K562 (cell line): ENCODE measurements at regions not wholly inside any gene's neighbourhood (a gene's known extent, or its start where the extent isn't known, plus 50 kb on each side); places are given as distances from the start of the nearest gene placed in this dataset.

Source experiments
- ATAC-seq: fragments of 200-7000 bp; cut with Tn5 transposase; 3 replicates; pipeline ENCODE4 v1.9.1; 2020; ENCODE audit warnings: moderate library complexity
- BruUV-seq: library from RNA; stranded (reverse); fragments of 400-500 nt; replicated peaks from 2 replicates; lab custom pipeline; 2021; lab: Mats Ljungman, UMichigan
- CTCF ChIA-PET: fragments of 300-600 bp; formaldehyde crosslinking; extraction: SDS; loops from one replicate; lab custom pipeline; 2021; ENCODE audit warnings: low intra/inter-chr PET ratio; lab: Yijun Ruan, JAX
- POLR2A ChIA-PET: fragments of 300-600, 350-650 bp; sonication (Branson Sonifier 250); formaldehyde crosslinking; extraction: SDS; loops from one replicate; lab custom pipeline; 2021; ENCODE audit warnings: antibody characterized with exemption, inconsistent platforms; lab: Yijun Ruan, JAX
- DNase-seq, 4 experiments: peaks; one replicate each; pipeline versions ENCODE4 v3.0.0 to v3.0.0-alpha.2; 2011 to 2018; ENCODE audit warnings: low spot score in 3 of 4, mixed read lengths in 3 of 4; ENCODE audit errors: extremely low read depth in 1 of 4
- FAIRE-seq: peaks from 2 replicates; lab custom pipeline; 2011; peaks lifted over from hg19 to GRCh38; lab: Jason Lieb, UNC
- H2AFZ ChIP-seq: 2 replicates; pipeline ENCODE4 v1.6.0; 2011; ENCODE audit warnings: low read depth, low read length, control low read depth, inconsistent platforms
- H3K27ac ChIP-seq: fragments of 200-600 bp; 3 replicates; pipeline ENCODE4 v1.8.0; 2011; ENCODE audit warnings: low read depth, mild to moderate bottlenecking, control low read depth, inconsistent platforms, low read length, moderate library complexity, mixed read lengths; ENCODE audit errors: extremely low read depth
- H3K27me3 ChIP-seq, 2 experiments: fragments of 300-600 bp in 1 of 2; 2 replicates in 1 of 2; 3 replicates in 1 of 2; pipeline versions ENCODE4 v1.6.0 to v1.8.0; 2011; ENCODE audit warnings: inconsistent platforms in 2 of 2, low read length in 2 of 2, mild to moderate bottlenecking in 1 of 2, mixed read lengths in 1 of 2, moderate library complexity in 1 of 2; ENCODE audit not compliant: control insufficient read depth in 2 of 2, insufficient read depth in 2 of 2
- H3K36me3 ChIP-seq: fragments of 300-600 bp; 3 replicates; pipeline ENCODE4 v1.8.0; 2011; ENCODE audit warnings: mild to moderate bottlenecking, low read length, inconsistent platforms; ENCODE audit not compliant: control insufficient read depth, insufficient read depth
- H3K4me1 ChIP-seq, 2 experiments: fragments of 200-600 bp in 1 of 2; replicated peaks in 1 of 2; 2 replicates in 1 of 2; 3 replicates in 1 of 2; pipeline versions ENCODE4 v1.5.1 to v1.8.0; 2011; ENCODE audit warnings: inconsistent platforms in 2 of 2, low read length in 2 of 2, mild to moderate bottlenecking in 1 of 2, mixed read lengths in 1 of 2, moderate library complexity in 1 of 2; ENCODE audit not compliant: control insufficient read depth in 2 of 2, insufficient read depth in 2 of 2
- H3K4me2 ChIP-seq: 2 replicates; pipeline ENCODE4 v1.6.1; 2011; ENCODE audit warnings: low read length, control low read depth, inconsistent platforms, mixed read lengths; ENCODE audit not compliant: insufficient read depth
- H3K4me3 ChIP-seq: fragments of 200-600 bp; sonication (generic), shearing (Covaris generic); 2 replicates; pipeline ENCODE4 v1.5.1; 2016; ENCODE audit warnings: control low read depth, inconsistent platforms
- H3K79me2 ChIP-seq: fragments of 200-600 bp; 3 replicates; pipeline ENCODE4 v1.8.0; 2011; ENCODE audit warnings: low read length, inconsistent platforms; ENCODE audit not compliant: control insufficient read depth, insufficient read depth
- H3K9ac ChIP-seq, 2 experiments: 2 replicates each; pipeline versions ENCODE4 v1.6.0 to v1.6.1; 2011; ENCODE audit warnings: low read depth in 2 of 2, low read length in 2 of 2, control low read depth in 1 of 2, inconsistent platforms in 1 of 2, mild to moderate bottlenecking in 1 of 2, mixed read lengths in 1 of 2; ENCODE audit not compliant: insufficient read depth in 1 of 2
- H3K9me1 ChIP-seq: one replicate; pipeline ENCODE4 v1.6.0; 2011; ENCODE audit warnings: inconsistent platforms, mild to moderate bottlenecking, low read length, moderate library complexity; ENCODE audit not compliant: control insufficient read depth, insufficient read depth
- H3K9me3 ChIP-seq: replicated peaks from 2 replicates; pipeline ENCODE4 v1.5.1; 2011; ENCODE audit warnings: low read depth, low read length, inconsistent platforms; ENCODE audit not compliant: control insufficient read depth, insufficient read depth
- H4K20me1 ChIP-seq: replicated peaks from 2 replicates; pipeline ENCODE4 v1.6.1; 2011; ENCODE audit warnings: low read length, inconsistent platforms, mixed read lengths; ENCODE audit not compliant: control insufficient read depth, insufficient read depth
- ATF7 ChIP-seq: fragments of 450-650 bp; IDR thresholded peaks from 2 replicates; pipeline ENCODE4 v1.7.1; 2014; ENCODE audit warnings: mild to moderate bottlenecking, moderate library complexity
- BRCA1 ChIP-seq, 2 experiments: fragments of 450-650 bp in 1 of 2; sonication (generic) in 1 of 2; formaldehyde crosslinking in 1 of 2; IDR thresholded peaks; 2 replicates each; pipeline versions ENCODE4 v1.5.0 to v1.6.1; 2017 to 2020; ENCODE audit warnings: mild to moderate bottlenecking in 1 of 2, missing genetic modification reagents in 1 of 2
- HDGF ChIP-seq: fragments of 450-650 bp; IDR thresholded peaks from 2 replicates; pipeline ENCODE4 v1.6.1; 2016
- KHSRP ChIP-seq: fragments of 450-650 bp; IDR thresholded peaks from 2 replicates; pipeline ENCODE4 v1.6.1; 2017
- L3MBTL2 ChIP-seq: fragments of 450-650 bp; IDR thresholded peaks from 2 replicates; pipeline ENCODE4 v1.6.1; 2016; ENCODE audit warnings: mild to moderate bottlenecking, moderate library complexity
- NFE2L1 ChIP-seq: fragments of 450-650 bp; IDR thresholded peaks from 2 replicates; pipeline ENCODE4 v1.6.1; 2016; ENCODE audit warnings: missing genetic modification characterization, low read depth, mild to moderate bottlenecking, missing compliant biosample characterization, moderate library complexity, borderline replicate concordance
- OTX1 ChIP-seq: fragments of 450-650 bp; formaldehyde crosslinking; IDR thresholded peaks from 2 replicates; pipeline ENCODE4 v1.4.0; 2022; ENCODE audit warnings: mild to moderate bottlenecking
- PHB2 ChIP-seq: fragments of 450-650 bp; IDR thresholded peaks from 2 replicates; pipeline ENCODE4 v1.6.1; 2017; ENCODE audit warnings: low read depth
- TRIM25 ChIP-seq: fragments of 450-650 bp; IDR thresholded peaks from 2 replicates; pipeline ENCODE4 v1.7.0; 2016; ENCODE audit warnings: borderline replicate concordance
- TRIM28 ChIP-seq: fragments of 450-650 bp; IDR thresholded peaks from 2 replicates; pipeline ENCODE4 v1.6.1; 2017
- U2AF2 ChIP-seq: fragments of 200-400 bp; formaldehyde crosslinking; optimal IDR thresholded peaks from 2 replicates; pipeline ENCODE3; 2017; ENCODE audit warnings: low read depth, mild to moderate bottlenecking, low read length
- USF2 ChIP-seq: sonication (generic); formaldehyde crosslinking; IDR thresholded peaks from 2 replicates; pipeline ENCODE4 v1.5.0; 2020; ENCODE audit warnings: missing genetic modification reagents
- XRCC3 ChIP-seq: fragments of 450-650 bp; IDR thresholded peaks from 2 replicates; pipeline ENCODE4 v1.6.1; 2017; ENCODE audit warnings: mild to moderate bottlenecking, moderate library complexity
- ZNF263 ChIP-seq: sonication (generic); formaldehyde crosslinking; IDR thresholded peaks from 2 replicates; pipeline ENCODE4 v1.8.0; 2022; ENCODE audit warnings: mild to moderate bottlenecking, missing genetic modification reagents, borderline replicate concordance
- WGBS: fragments of 100-300 bp; shearing (Covaris generic); methylation state at CpG from one replicate; pipeline ENCODE4 v1.1.6; 2016; ENCODE audit warnings: low coverage, mixed read lengths; ENCODE audit not compliant: insufficient coverage; ENCODE audit errors: missing lambda C conversion rate; 5-methylcytosine and 5-hydroxymethylcytosine counted together
- in situ Hi-C: fragments of 300-500 bp; cut with MboI; formaldehyde crosslinking; loops from 4 replicates; pipeline ENCODE4 v1.15.0; 2018; ENCODE audit warnings: inconsistent platforms, mixed read lengths
- intact Hi-C: fragments of 100-400 bp; cut with micrococcal nuclease; formaldehyde crosslinking; loops from 2 replicates; pipeline ENCODE4 v1.14.2; 2022
- TF ChIP-seq, protein P1 (sequence below): fragments of 450-650 bp; formaldehyde crosslinking; IDR thresholded peaks from 2 replicates; pipeline ENCODE4 v1.4.0; 2020; ENCODE audit warnings: mild to moderate bottlenecking, moderate library complexity

- Histone ChIP-seq H3K9me3 (no peaks in the 10 kb centered on the region; the same call in 1 of the 2 replicates), H3K27me3 (no peaks in the 10 kb centered on the region), H3K9me1 (no peaks in the 10 kb centered on the region), H3K9ac (no peak overlapping the region), H3K27ac (no peak overlapping the region), H3K36me3 (no peaks in the 10 kb centered on the region), H3K4me1 (no peaks in the 10 kb centered on the region), H2AFZ (no peak overlapping the region), H4K20me1 (no peaks in the 10 kb centered on the region), H3K4me3 (no peak overlapping the region), H3K79me2 (no peaks in the 10 kb centered on the region), H3K4me2 (no peak overlapping the region)
- 0% methylated on average over 1 of the region's 1 CpG for WGBS
- CTCF ChIA-PET = no interaction called here
- BruUV-seq = no TSS peak
- FAIRE-seq (no peak), ATAC-seq (no peak), DNase-seq (no peak)
- POLR2A ChIA-PET = no interaction called here
- TF ChIP-seq BRCA1 (IDR thresholded peaks at IDR 0.05) = no peak
- no peak for TF ChIP-seq BRCA1 (CRISPR knock-in tag; IDR thresholded peaks at IDR 0.05)
- no peak for TF ChIP-seq HDGF
- no peak for TF ChIP-seq USF2
- no peak for TF ChIP-seq ZNF263 (CRISPR knock-in tag)
- no peak for TF ChIP-seq NFE2L1
- TF ChIP-seq ATF7 = no peak
- no peak for TF ChIP-seq TRIM28
- TF ChIP-seq U2AF2 = no peak
- TF ChIP-seq OTX1 (CRISPR knock-in tag) = no peak
- TF ChIP-seq, protein P1, sequence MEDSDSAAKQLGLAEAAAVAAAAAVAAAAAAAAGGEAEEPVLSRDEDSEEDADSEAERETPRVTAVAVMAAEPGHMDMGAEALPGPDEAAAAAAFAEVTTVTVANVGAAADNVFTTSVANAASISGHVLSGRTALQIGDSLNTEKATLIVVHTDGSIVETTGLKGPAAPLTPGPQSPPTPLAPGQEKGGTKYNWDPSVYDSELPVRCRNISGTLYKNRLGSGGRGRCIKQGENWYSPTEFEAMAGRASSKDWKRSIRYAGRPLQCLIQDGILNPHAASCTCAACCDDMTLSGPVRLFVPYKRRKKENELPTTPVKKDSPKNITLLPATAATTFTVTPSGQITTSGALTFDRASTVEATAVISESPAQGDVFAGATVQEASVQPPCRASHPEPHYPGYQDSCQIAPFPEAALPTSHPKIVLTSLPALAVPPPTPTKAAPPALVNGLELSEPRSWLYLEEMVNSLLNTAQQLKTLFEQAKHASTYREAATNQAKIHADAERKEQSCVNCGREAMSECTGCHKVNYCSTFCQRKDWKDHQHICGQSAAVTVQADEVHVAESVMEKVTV (CRISPR knock-in tag) = no peak
- TF ChIP-seq PHB2 = no peak
- no peak for TF ChIP-seq TRIM25
- no peak for TF ChIP-seq L3MBTL2
- TF ChIP-seq XRCC3 = no peak
- TF ChIP-seq KHSRP = no peak
- in situ Hi-C loops (no loop called here), intact Hi-C loops (no loop called here)
Observed at GRCh38 chr9:106602344-106602743, 260.6 kb upstream of the ZNF462 start.
